ENCODE measurements at regions not wholly inside any gene's neighbourhood (a gene's known extent, or its start where the extent isn't known, plus 50 kb on each side); places are given as distances from the start of the nearest gene placed in this dataset.

DNA sequence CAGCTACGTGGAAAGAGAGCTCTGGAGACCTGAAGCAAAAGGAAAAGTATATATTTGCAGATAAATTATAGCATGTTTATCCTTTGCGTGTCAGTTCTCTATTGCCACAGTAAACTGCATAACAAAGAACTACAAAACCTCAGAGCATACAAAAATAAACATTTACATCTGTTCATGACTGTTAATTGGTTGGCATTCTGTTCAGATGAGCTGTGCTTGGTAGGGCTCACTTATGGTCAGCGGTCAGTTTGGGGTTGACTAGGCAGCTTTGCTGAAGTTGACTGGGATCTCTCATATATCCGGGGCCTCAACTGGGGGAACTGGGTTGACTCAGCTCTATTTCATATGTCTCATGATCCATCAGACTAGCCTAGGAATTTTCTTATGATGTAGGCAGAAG lies 257.7 kb downstream of the TLE1 start:
- no peak for TF ChIP-seq POLR2A (IDR thresholded peaks at IDR 0.05)
- TF ChIP-seq, protein P1, sequence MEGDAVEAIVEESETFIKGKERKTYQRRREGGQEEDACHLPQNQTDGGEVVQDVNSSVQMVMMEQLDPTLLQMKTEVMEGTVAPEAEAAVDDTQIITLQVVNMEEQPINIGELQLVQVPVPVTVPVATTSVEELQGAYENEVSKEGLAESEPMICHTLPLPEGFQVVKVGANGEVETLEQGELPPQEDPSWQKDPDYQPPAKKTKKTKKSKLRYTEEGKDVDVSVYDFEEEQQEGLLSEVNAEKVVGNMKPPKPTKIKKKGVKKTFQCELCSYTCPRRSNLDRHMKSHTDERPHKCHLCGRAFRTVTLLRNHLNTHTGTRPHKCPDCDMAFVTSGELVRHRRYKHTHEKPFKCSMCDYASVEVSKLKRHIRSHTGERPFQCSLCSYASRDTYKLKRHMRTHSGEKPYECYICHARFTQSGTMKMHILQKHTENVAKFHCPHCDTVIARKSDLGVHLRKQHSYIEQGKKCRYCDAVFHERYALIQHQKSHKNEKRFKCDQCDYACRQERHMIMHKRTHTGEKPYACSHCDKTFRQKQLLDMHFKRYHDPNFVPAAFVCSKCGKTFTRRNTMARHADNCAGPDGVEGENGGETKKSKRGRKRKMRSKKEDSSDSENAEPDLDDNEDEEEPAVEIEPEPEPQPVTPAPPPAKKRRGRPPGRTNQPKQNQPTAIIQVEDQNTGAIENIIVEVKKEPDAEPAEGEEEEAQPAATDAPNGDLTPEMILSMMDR (IDR thresholded peaks at IDR 0.05): no peak

Data from adrenal gland (tissue), 5 donors.